Activated T-cell treated with anti-CD3 and anti-CD28 coated beads for 1 hour (primary cell): ENCODE measurements at regions not wholly inside any gene's neighbourhood (a gene's known extent, or its start where the extent isn't known, plus 50 kb on each side); places are given as distances from the start of the nearest gene placed in this dataset.
A peak's percentile ranks its signal among the peaks of the same experiment; 100 is the strongest.

Experiments used
- DNase-seq: peaks from one replicate; pipeline ENCODE4 v3.0.0-alpha.2; 2020; ENCODE audit warnings: low read depth

DNA sequence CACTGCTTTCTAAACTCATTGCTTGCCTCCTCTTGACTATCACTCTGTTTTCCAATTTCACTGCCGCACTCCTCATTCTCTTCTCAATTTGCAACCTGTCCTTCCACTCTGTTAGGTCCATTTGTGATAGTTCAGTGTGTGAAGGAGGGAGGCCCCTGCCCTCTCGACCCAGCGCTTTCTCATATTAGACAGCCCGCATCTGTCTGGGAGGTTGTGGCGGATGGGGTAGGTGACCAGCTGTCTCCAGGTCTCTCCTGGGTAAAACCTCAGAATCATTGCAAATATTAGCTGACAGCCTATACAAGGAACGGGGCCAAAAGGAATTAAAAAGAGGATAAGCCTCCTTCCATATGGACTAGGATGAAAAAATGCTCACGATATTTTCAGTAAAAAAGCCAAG is 358.3 kb downstream of the SHQ1 start:
- no peak for DNase-seq

DNA sequence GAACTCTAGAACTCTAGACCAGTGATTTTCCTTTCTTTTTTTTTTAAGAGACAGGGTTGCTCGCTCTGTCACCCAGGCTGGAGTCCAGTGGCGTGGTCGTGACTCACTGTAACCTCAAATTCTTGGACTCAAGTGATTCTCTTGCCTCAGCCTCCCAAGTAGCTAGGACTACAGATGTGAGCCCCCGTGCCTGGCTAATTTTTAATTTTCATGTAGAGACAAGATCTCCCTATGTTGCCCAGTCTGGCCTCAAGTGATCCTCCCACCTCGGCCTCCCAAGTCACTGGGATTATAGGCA is 359.6 kb downstream of the SHQ1 start:
- DNase-seq, result no peak

DNA sequence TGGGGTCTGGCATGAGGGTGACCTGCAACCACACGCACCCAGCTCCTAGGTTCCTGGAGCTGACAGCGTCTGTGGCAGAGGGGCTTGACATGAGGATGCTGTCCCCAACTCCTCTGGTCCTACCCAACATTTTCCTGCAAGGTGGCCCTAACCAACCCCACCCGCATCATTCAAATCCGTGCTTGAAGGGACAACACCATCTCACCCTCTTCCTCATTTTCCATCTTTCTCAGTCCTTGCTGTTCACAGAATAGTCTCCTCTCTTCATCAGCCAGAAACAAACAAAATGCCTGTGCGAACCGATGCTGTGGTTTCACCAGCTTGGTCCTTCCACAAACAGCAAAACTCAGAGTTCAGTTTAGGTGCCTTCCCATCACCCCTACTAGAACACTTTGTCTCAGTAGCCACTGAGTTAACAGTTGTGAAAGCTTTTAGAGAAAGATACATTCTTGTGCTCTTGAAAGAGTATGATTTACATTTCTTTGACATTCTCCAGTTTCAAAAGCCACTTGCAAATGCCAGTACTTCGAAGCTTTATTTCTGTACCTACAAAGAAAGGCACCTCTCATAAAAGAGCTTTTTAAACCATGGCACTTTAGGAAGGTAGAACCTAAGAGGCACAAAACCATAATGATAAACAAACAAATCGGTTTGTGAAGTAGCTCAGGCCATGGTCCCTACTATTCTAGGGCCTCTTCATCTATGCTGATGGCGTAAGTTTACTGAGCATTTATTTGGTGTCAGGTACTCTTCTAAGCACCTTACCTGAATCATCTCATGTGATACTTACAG is 360.1 kb downstream of the SHQ1 start:
- DNase-seq, result no peak

DNA sequence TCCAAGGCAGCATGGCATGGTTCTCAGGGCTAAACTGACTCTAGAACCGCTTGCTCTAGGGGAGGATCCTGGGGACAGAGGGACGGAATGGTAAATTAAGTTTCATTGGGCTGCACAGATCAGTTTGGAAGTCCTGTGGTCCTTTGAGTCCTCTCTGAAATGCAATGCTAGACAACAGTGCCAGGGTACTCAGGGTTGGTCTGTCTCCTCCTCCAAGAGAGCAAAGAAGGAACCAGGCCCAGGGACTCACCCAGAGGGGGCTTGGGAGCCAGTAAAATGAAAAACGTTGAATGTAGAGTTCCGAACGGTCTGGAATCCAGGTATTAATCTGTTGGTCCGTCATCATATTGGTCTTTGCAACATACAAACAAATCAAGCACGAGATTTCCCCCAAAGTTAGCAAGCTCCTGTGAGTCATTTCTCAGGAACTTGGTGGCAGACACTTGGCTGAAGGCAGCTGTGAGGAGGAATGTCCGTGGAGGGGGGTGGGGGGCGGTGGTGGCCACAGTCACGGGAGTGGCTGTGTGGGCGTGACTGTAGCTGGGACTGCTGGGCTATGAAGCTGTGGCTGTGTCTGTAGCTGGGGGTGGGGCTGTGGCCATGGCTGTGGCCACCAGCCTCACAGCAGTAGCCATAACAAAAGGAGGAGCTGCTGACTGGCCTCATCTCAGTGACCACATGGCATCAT is 361.0 kb downstream of the SHQ1 start:
- DNase-seq, result no peak

DNA sequence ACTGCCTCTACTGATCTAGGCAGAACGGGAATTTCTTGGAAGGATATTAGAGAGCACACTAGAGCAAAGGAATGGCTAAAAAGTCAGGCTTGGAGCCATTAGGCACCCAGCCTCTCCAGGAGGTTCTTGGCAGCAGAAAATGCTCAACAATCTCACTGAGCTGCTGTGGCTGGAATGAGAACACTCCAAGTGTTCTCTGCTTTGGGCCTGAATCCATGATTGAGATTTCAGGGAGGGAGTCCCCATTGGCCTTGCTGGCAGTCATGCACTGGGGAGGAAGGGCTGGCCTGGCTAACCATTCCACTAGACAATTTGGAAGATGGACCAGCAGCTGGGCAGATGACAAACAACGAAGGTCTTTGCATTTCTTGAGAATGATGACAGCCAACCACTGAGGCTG is 362.6 kb downstream of the SHQ1 start:
- DNase-seq, result no peak

DNA sequence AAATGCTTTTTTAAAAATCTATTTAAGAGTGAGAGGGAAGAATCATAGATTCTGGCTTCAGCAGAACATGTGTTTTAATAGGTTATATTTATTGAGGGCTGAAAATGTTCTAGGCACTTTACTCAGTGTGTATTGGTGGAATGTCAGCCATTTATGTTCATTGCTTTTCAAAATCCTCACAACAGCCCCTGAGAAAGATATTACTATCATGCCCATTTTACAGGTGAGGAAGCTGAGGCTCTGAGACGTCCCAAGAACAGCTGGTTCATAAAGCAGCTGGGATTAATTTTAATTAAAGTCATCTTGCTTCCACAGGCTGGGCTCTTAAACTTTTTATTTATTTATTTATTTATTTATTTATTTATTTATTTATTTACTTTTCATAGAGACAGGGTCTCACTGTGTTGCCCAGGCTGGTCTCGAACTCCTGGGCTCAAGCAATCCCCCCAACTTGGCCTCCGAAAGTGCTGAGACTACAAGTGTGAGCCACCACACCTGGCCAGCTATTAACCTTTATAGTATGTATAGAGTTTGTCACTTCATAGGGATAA is 364.6 kb downstream of the SHQ1 start:
- DNase-seq, result no peak

DNA sequence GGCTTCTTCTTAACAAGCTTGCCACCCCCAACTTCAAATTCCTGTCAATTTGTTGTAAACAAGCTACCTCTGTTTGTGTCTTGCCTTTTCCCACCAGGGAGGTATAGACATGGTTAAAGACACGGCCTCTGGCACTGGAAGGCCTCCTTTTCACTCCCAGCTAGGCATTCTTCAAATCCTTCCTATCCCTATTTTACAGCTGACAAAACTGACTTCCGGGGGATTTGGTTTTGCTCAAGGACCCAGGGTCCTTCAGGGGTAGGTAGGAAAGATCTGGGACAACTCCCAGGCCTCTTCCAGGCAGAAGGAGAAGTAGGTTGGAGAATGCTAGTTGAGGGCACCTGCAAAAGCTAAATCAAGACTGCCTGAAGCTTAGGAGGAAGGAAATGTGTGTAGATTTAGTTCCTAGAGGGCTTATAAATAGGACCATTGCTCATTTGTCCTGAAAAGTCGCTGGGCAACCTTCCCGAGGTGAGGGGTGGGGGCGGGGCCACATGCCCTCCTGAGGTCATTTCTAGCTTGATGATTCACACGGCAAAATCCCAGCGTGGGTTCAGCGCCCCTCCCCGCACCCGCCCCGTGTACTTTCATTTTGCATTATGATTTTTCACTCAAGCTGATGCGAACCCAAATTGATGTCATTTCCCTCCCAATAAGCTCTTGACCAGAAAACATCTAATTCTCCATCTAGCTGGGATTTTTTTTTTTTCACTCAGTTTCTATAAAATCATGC is 365.5 kb downstream of the SHQ1 start:
- peak; percentile 43 for DNase-seq

DNA sequence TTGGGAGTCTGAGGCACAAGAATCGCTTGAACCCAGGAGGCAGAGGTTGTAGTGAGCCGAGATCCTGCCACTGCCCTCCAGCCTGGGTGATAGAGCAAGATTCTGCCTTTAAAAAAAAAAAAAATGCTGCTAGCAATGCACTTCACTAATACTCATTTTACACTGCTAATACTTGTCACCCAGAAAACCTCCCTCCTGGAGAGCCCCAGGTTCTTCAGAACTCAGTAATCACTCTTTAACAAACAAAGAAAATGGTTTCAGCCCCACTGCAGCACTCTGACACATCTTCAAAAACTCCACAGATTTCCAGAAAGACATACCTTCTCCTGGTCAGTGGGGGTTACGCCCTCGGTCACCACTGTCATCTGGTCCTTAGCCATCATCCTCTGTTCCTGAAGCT is 366.7 kb downstream of the SHQ1 start:
- no peak for DNase-seq

DNA sequence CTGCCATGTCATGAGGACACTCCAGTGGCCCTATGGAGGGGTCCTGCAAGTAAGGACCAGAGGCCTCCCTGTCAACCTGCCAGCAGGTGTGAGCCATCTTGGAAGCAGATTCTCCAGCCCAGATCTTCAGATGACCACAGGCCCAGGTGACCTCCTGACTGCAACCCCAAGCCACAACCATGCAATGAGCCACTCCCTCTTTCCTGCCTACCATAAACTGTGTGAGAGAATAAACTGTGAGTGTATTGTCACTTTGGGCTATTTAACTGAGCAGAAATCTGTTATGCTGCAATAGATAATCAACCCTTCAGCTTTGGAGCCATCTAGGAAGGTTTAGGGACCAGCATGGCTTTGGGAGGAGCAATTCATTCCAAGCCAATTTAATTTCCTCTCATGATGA is 367.9 kb downstream of the SHQ1 start:
- DNase-seq, result no peak

DNA sequence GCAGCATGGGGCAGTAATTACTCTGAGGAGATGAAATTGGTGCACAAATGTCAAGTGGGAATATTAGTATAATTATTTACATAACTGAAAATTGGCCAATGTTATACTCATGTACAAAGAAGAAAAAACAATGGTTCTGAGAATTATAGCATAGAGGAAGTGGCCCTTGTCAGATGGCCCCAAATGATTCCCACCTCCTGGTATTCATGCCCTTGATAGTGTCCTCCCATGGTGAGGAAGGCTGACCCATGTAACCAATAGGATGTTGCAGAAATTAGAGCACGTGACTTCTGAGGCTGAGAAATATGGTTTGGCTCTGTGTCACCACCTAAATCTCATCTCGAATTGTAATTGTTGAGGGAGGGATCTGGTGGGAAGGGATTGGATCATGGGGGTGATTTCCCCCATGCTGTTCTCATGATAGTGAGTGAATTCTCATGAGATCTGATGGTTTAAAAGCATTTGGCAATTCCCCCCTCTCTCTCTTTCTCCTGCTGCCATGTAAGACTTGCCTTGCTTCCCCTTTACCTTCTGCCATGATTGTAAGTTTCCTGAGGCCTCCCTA is 368.5 kb downstream of the SHQ1 start:
- no peak for DNase-seq

DNA sequence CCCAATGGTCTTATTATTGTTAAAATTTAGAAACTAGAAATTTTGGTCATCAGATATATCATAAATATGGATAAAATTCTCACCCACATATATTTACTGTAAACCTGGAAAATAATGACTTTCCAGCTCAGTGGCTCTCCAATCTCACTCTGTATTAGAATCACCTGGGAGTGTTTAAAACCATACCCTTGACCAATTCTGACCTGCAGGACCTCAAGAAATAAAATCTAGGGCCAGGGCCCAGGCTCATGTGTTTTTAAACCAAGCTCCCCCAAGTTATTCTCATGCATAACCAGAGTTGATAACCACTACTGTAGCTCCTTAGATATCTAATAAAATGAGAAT is 372.1 kb downstream of the SHQ1 start:
- no peak for DNase-seq

DNA sequence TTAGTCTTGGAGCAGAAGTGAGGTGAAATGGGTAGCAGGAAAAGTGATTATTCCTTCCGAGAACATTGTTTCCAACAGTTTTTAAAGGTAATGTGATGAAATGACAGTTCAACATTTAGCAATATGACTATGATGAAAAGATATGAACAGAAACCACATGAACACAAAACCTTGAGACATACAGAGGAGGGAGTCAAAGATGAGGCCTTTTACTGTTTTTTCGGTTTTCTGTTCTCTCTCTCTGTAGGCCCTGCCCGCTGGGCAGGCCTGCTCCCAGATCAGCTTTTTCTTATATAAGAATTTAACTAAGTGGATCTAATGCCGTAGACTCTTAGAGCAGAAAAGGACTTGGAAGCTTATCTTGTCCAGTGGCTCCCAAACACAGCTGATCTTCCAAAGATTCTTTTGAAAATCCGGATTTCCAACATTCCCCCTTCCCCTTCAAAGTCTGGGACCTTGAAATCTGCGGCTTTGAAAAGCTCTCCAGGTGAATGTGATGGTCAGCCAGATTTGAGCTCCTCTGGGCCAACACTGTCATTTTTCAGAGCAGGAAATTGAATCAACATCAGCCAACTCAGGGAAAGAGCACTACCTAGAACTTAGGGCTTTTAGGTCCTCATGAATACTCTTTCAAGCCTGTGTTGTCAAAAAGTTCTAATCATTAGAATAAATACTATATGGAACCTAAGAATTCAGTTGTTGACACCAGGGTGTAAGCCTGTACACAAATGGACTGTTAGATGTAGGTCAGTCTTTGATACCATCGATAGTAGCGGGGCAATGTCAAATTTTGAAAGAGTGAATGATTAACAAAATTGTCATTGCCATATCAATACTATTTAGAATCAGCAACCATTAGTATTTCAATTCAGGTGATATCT is 372.7 kb downstream of the SHQ1 start:
- DNase-seq, result no peak

DNA sequence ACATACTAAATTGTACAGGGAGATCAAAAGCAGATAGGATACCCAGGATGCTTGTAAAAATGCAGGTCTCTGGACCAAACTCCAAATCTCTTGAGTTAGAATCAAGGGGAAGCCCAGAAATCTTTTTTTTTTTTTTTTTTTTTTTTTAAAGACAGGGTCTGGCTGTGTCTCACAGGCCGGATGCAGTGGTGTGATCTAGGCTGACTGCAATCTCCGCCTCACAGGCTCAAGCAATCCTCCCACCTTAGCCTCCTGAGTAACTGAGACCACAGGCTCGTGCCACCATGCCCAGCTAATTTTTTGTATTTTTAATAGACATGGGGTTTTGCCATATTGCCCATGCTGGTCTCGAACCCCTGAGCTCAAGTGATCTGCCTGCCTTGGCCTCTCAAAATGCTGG is 373.5 kb downstream of the SHQ1 start:
- DNase-seq, result no peak

DNA sequence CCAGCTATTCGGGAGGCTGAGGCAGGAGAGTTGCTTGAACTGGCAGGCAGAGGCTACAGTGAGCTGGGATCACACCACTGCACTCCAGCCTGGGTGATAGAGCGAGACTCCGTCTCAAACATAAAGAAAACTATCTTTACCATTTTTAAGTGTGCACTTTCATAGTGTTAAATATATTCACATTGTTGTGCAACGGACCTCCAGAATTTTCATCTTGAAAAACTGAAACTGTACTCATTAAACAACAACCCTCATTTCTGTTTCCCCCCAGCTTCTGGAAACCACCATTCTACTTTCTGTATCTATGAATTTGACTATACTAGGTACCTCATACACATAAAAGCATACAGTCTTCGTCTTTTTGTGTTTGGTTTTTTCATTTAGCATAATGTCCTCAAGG is 375.1 kb downstream of the SHQ1 start:
- DNase-seq, result no peak

DNA sequence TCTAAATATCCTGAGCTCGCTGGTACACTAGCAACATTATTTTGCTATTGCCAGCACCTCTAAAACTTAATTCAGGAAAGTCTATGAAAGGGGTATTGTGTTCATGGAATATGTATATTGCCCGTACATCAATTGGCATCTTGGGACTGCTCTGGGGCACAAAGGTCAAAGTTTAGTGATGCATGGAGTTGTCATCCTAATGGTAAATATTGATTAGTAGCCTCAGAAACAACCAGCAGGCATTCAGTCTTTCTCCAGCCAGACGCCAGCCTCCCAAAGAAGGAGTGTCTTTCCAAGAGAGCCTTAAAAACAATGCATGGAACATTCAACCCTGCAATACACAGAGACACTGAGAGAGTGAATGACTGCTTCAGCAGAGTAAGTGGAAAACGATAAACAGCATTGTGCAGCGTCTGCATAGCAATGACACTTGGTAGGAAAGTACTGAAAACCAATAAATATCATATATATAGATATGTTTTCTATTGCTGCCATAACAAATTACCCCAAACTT is 377.3 kb downstream of the SHQ1 start:
- DNase-seq, result no peak

DNA sequence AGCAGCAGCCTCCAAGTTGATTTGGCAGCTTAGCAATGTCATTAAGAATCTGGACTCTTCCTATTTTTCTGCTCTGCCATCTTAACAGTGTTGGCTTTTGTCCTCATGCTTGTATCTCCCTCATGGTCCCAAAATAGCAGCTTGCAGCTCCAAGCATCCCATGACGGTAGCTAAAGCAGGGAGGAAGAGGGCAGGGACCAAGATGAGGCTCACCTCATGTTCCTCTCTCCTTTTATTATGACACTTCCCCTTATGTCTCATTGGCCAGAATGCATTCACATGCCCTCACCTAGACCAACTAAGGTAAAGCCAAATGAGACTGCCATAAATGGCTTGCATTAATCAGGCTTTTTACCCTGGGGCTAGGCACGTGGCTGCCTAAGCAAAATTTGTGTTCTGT is 382.4 kb downstream of the SHQ1 start:
- no peak for DNase-seq

DNA sequence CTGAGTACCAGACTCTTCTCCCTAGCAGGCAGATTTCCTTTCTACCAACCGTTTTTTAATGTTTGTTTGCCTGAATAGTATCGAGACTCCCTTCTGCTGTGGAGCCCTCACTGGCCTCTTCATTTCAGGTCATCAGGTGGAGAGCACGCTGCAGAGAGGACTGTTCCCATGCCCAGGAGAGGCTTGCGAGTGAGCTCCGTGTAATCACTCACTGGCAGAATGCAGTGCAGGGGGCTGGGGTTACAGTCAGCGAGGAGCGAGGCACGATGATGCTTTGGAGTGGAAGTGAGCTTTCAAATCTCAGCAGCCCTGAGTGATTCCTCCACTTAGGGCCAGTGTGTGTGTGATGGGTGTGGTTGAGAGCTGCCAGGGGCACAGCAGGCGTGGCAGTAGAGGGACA is 385.2 kb downstream of the SHQ1 start:
- DNase-seq, result no peak

DNA sequence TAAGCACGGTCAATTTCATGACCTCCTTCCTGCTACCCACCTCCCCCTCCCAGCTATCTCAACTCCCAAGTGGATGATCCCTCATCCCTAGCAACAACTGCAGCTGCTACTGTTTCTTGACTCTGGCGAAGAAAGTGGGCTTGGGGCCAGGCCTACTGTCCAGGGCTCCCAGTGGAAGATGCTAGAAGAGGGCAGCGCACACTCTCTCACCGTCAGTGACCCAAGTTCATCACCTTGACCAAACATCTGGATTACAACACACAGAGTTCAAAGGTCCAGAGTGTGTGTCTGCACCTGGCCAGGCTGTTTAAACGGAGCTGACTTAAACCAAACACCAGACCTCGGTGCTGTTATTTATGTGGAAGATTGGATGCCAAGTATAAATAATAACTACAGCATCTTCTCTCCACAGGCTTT is 385.6 kb downstream of the SHQ1 start:
- DNase-seq, result no peak

DNA sequence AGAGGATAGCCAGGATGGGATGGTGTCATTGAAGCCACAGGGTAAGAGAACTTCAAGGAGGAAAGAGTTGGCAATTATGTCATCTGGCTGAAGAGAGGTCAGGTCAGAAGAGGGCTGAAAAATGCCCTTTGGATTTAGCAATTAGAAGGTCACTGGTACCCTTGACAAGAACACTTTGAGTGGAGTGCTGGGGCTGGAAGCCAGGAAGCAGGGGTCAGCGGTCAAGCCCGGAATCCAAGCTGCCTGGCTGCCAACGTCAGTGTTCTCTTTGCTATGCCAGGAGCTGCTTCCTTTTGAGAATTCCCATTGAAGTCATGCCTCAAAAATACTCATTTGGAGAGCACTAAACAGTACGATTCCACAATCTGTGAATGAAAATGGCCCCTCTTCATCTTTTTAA is 386.5 kb downstream of the SHQ1 start:
- DNase-seq, result no peak

DNA sequence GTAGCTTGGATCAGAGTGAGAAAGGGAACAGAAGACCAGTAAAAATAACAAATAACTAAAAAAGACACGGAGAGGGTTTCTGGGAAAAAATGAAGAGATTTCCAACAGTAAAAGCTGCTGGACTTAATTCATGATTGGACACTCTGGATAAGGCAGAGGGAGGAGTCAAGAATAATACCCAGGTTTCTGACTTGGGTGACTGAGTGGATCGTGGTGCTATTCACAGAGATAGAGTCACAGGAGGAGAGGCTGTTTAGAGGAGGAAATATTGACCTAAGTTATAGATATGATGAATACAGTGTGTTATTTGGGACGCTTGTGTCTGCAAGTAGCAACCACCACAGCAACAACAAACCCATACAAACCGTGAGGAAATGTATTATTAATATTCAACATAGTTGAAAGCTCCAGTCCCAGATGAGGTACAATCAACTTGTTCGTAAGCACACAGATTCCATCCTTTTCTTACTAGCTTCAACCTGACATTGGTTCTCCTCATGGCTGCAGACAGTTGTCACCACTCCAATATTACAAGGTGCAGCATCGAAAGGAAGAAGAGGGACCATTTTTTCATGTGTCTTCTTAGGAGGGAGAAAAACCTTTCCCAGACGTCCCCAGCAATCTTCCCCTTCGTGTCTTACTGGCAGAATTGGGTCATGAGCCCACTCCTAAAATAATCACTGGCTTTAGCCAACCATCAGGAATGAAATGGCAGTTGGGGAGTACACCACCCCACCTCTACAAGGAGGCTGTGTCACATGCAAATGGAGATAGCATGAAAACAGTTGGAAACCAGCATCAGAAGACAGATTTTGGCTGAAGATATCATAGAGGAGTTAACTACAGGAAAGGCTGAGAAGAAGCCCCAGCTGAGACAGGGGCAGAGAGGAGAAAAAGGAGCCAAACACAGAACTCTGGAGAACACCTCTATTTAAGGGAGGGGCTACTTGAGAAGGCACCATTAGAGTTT is 387.8 kb downstream of the SHQ1 start:
- DNase-seq, result no peak
